GM13976 (cell line): ENCODE measurements at regions not wholly inside any gene's neighbourhood (a gene's known extent, or its start where the extent isn't known, plus 50 kb on each side); places are given as distances from the start of the nearest gene placed in this dataset.

Experiments
- DNase-seq: peaks from one replicate; pipeline ENCODE4 v3.0.0; 2012; ENCODE audit warnings: low spot score
- in situ Hi-C: fragments of 300-500 bp; cut with MboI; formaldehyde crosslinking; loops from one replicate; pipeline ENCODE4 v1.12.0; 2022; ENCODE audit warnings: low sequenced_read_pairs, mixed read lengths, inconsistent platforms; ENCODE audit not compliant: unreplicated experiment
- TF ChIP-seq, protein P1 (sequence below): IDR thresholded peaks from 2 replicates; pipeline ENCODE4 v1.5.1; 2012; ENCODE audit warnings: borderline replicate concordance, mild to moderate bottlenecking; ENCODE audit not compliant: insufficient read depth; ENCODE audit errors: extremely low read depth, missing control alignments, control extremely low read depth

DNA sequence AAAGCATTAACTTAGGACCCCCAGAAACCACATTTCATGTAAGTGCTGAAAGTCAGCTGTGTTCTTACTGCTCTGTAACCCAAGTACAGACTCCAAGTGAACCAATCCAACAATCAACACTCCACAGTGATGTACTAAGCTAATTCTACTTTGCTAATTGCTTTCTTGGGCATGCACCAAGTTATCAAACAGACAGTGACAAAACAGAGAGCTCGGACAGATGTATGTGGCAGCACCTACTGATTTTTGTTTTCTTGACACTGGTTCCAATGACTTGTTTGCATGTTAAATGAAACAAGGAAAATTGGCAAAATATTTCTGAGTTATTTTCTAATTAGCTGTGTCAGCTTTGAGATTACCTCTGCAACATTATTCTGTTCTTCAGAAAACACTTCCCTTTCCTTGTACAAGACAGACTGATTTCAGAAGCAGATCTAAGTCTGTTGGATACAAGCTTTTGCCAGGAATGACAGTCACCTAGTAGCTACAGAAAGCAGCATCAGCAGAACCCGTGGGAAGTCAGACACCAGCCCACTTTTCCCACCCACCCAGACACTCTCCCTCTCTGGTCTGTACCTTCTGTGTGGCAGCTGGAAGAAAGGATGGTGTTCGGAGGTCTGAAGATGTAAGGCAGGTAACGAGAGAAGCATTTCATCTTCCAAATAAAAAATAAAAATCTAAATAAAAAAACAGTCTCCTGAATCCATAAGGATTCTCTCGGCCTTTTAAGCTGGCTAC lies 176.7 kb upstream of the PPP2R2B start:
- in situ Hi-C loops, result no loop called here
- TF ChIP-seq, protein P1, sequence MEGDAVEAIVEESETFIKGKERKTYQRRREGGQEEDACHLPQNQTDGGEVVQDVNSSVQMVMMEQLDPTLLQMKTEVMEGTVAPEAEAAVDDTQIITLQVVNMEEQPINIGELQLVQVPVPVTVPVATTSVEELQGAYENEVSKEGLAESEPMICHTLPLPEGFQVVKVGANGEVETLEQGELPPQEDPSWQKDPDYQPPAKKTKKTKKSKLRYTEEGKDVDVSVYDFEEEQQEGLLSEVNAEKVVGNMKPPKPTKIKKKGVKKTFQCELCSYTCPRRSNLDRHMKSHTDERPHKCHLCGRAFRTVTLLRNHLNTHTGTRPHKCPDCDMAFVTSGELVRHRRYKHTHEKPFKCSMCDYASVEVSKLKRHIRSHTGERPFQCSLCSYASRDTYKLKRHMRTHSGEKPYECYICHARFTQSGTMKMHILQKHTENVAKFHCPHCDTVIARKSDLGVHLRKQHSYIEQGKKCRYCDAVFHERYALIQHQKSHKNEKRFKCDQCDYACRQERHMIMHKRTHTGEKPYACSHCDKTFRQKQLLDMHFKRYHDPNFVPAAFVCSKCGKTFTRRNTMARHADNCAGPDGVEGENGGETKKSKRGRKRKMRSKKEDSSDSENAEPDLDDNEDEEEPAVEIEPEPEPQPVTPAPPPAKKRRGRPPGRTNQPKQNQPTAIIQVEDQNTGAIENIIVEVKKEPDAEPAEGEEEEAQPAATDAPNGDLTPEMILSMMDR, result no peak
- DNase-seq, result no peak

DNA sequence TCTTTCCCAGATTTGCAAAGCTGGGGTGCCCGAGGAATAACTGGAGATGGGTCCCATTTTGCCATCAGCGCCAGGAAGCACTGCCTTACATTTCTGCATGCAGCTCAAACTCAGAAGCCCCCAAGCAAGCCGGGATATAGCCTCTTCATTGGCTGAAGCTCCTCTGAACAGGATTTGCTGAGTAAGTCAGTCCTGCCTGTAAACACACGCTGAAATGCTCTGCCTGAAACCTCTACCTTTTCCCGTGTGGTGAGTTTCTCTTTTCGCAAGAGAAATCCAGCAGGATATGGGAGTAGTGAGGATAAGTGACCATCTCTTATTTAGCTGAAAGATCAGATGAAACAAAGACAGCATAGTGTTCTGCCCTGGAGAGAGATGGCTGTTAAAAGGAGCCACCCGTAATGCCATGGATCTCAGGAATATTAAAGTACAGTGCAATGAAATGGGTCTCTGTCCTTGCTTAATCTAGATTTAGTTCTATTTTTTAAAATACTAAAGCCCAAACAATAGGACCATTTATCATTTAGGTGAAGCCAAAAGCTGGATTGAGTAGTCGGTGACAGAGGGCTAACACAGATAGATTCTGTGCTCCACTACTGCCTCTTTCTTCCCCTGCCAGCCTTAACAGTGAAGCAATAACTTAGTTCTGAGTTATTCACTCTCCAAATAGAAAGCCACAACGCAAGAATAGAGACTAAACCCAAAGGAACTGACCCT lies 177.5 kb upstream of the PPP2R2B start:
- in situ Hi-C loops, result no loop called here
- TF ChIP-seq, protein P1, result no peak
- DNase-seq, result no peak

DNA sequence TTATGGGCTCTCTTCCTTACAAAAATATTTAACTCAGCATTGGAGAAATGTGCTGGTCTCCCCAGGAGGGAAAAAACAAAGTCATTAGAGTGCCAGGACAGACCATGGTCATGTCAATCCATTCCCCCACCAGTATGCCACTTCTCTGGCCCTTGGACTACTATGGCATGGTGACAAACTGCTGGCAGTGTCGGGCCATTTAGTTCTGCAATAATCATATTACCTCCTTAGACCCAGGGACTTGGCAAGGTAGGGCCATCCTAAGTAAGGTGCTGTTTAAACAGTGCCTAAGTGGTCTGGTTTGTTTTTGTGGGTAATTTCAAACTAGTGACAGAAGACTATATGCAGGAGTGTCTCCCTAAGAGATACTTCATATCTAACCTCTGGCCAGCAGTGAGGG lies 177.8 kb upstream of the STK32A start:
- TF ChIP-seq, protein P1, result no peak
- DNase-seq, result no peak
- in situ Hi-C loops, result no loop called here

DNA sequence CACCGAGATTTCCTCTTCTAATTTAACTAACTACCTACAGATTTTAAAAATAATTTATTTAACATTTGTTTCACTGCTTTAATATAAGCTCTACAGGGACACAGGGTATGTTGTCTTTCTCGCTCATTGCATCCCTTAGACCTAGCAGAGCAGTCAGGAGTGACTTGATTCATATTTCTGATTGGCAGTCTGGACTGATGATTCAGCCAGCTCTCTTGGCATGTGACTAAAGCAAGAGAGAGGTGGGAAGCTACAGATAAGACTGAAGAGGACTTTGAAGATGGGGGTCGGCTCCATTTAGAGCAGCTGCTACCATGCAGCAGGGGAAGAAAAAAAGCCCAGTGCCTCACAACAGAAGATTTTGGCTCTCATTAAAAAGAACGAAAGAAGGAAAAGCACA lies 173.4 kb upstream of the STK32A start:
- TF ChIP-seq, protein P1, result no peak
- no peak for DNase-seq
- in situ Hi-C loops, result no loop called here

DNA sequence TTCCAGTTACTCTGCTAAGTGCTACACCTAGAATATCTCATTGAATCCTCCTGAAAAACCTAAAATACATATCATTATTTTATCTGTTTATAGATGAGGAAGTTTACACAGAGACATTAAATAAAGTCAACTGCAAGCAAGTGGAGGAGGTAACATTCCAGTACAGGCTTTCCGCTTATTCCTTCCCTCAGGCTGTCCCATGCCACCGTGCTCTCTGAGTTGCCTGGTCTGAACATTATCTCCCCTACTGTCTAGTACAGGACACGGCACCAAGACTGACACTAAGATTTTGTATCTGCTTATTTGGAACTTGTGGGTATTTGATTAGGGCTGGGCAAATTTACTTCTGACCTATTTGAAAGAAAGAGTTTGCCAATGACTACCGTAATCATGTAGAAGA lies 172.4 kb upstream of the STK32A start:
- in situ Hi-C loops, result no loop called here
- TF ChIP-seq, protein P1, result no peak
- no peak for DNase-seq

DNA sequence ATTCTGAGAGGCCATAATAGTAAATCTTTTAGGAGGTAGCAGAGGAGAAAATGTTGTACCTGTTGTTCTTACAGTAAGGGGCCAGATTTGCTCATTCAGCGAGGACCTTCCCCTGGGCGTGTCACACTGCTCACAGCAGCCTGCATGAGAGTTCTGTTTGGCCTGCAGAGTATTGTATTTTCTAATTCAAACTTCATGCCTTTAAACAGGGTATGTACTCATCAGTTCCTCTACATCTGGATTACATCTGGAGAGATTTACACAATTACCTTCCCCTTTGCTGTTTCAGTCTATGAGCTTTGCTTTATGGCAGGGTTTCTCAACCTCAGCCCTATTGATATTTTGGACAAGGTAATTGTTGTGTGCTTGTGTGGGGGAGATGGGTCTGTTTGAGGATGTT lies 170.9 kb upstream of the STK32A start:
- in situ Hi-C loops, result no loop called here
- TF ChIP-seq, protein P1, result no peak
- DNase-seq, result no peak
